ENCODE measurements at regions not wholly inside any gene's neighbourhood (a gene's known extent, or its start where the extent isn't known, plus 50 kb on each side); places are given as distances from the start of the nearest gene placed in this dataset.
"Not testable (repeated sequence)": the region's sequence is repeated elsewhere in the genome, so short reads cannot be mapped to it uniquely, and the experiment has no call there.

DNA sequence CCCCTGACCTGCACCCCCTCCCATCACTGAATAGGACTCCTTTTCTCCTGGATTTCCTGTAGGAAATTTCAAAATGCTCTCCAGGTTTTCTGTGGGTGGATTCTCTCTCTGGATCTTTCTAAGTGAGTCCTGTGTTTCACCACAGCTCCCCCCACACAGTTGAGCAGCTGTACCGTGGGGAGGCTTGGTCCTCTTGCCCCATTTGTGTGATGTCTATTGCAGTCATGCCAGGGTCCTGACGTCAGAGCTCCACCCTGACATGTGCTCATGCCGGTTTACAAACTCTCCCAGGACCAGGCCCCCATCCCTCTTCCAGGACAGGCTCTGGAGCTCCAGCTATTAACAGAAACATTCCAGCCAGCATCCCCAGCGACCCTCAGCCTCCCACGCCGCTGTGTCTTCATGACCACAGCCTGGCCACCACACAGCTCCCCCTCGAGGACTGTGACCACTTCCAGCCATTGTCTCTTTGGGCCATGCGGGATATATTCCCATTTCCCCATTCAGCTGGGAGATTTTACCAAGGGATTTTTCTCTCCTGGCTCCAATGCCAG is 185.3 kb downstream of the LMLN start:
- not testable (repeated sequence) for H3K4ac ChIP-seq (ENCODE audit: low read depth, low read length); H2BK20ac ChIP-seq (ENCODE audit: low read depth, low read length, poor library complexity, severe bottlenecking); H2BK5ac ChIP-seq (ENCODE audit: insufficient read length, low read length); H3K9ac ChIP-seq (ENCODE audit: extremely low read depth, insufficient read length, low read length); H3K79me2 ChIP-seq (ENCODE audit: insufficient read depth, low read length); H3K4me1 Mint-ChIP-seq; H3K4me2 ChIP-seq (ENCODE audit: insufficient read depth, insufficient read length, low read length); H2AFZ ChIP-seq (ENCODE audit: low read length); H3K23ac ChIP-seq (ENCODE audit: insufficient read length, low read depth, low read length); H3K23me2 ChIP-seq (ENCODE audit: insufficient read length, low read depth, low read length, poor library complexity, severe bottlenecking); H3K9me3 ChIP-seq (ENCODE audit: control insufficient read depth, low read depth, low read length); H3K27ac ChIP-seq (ENCODE audit: insufficient read length, low read depth, low read length); H4K5ac ChIP-seq (ENCODE audit: insufficient read length, low read depth, low read length); H3K56ac ChIP-seq (ENCODE audit: insufficient read length, low read depth, low read length); H4K91ac ChIP-seq (ENCODE audit: insufficient read length, low read depth, low read length); H4K20me1 ChIP-seq (ENCODE audit: control insufficient read depth, insufficient read depth, insufficient read length); H4K8ac ChIP-seq (replicated peaks; ENCODE audit: insufficient read length, low read depth, low read length); H3K36me3 Mint-ChIP-seq (ENCODE audit: insufficient read depth in 1 of 3, low read depth in 3 of 3); H3K18ac ChIP-seq (ENCODE audit: insufficient read length, low read depth, low read length); H2BK15ac ChIP-seq (ENCODE audit: low read depth, low read length); H3T11ph ChIP-seq (ENCODE audit: low read length); H2BK120ac ChIP-seq (ENCODE audit: low read depth, low read length, poor library complexity, severe bottlenecking); H3K4me3 Mint-ChIP-seq; H3K79me1 ChIP-seq (ENCODE audit: insufficient read depth, low read depth, low read length, poor library complexity, severe bottlenecking); H2AK5ac ChIP-seq (ENCODE audit: insufficient read length, low read length); H3K4me1 ChIP-seq (ENCODE audit: insufficient read depth, low read length); H3K9me3 Mint-ChIP-seq; H2BK12ac ChIP-seq (ENCODE audit: insufficient read length, low read depth, low read length); DNase-seq; H3K27ac Mint-ChIP-seq; H3K27me3 ChIP-seq (ENCODE audit: insufficient read depth, low read length); H3K14ac ChIP-seq (ENCODE audit: insufficient read depth, low read length)
- no CpG with 5 or more reads among the region's 8 CpGs for WGBS (ENCODE audit: extremely low coverage, insufficient read length, low lambda C conversion rate)
- peaks cover 23% of the 10 kb centered on the region for H3K27me3 Mint-ChIP-seq (ENCODE audit: low read depth)

DNA sequence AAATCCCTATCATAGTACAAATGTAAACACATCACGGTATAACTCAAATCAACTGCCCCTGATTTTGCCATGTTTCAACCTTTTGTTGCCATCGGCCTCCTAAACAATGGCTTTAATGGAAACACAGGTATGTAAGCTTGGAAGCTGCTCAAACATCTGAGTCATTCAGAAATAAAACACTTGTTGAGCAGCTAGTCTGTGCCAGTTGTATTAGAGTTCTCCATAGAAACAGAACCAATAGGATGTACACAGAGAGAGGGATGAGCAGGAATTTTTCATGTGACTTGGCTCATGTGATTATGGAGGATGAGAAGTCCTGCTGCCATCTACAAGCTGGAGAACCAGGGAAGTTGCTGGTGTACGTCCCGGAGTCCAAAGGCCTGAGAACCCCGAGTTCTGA is 186.1 kb downstream of the LMLN start:
- DNase-seq, H3K9me3 Mint-ChIP-seq: not testable (repeated sequence)
- no CpG with 5 or more reads among the region's 5 CpGs for WGBS (ENCODE audit: extremely low coverage, insufficient read length, low lambda C conversion rate)

More for the DNA sequence above, 186.1 kb downstream of the LMLN start:
- not testable (repeated sequence) for H4K5ac ChIP-seq (ENCODE audit: insufficient read length, low read depth, low read length); H3T11ph ChIP-seq (ENCODE audit: low read length); H3K9ac ChIP-seq (ENCODE audit: extremely low read depth, insufficient read length, low read length); H3K79me2 ChIP-seq (ENCODE audit: insufficient read depth, low read length); H3K14ac ChIP-seq (ENCODE audit: insufficient read depth, low read length); H3K27ac Mint-ChIP-seq; H4K20me1 ChIP-seq (ENCODE audit: control insufficient read depth, insufficient read depth, insufficient read length); H3K23ac ChIP-seq (ENCODE audit: insufficient read length, low read depth, low read length); H2BK15ac ChIP-seq (ENCODE audit: low read depth, low read length); H3K9me3 ChIP-seq (ENCODE audit: control insufficient read depth, low read depth, low read length); H3K4me3 Mint-ChIP-seq; H2BK12ac ChIP-seq (ENCODE audit: insufficient read length, low read depth, low read length); H3K27ac ChIP-seq (ENCODE audit: insufficient read length, low read depth, low read length); H4K8ac ChIP-seq (replicated peaks; ENCODE audit: insufficient read length, low read depth, low read length); H3K4me1 Mint-ChIP-seq; H3K4ac ChIP-seq (ENCODE audit: low read depth, low read length); H3K18ac ChIP-seq (ENCODE audit: insufficient read length, low read depth, low read length); H3K4me2 ChIP-seq (ENCODE audit: insufficient read depth, insufficient read length, low read length); H3K4me1 ChIP-seq (ENCODE audit: insufficient read depth, low read length); H2BK5ac ChIP-seq (ENCODE audit: insufficient read length, low read length); H4K91ac ChIP-seq (ENCODE audit: insufficient read length, low read depth, low read length); H3K27me3 ChIP-seq (ENCODE audit: insufficient read depth, low read length); H2AK5ac ChIP-seq (ENCODE audit: insufficient read length, low read length); H2BK20ac ChIP-seq (ENCODE audit: low read depth, low read length, poor library complexity, severe bottlenecking); H2AFZ ChIP-seq (ENCODE audit: low read length); H3K23me2 ChIP-seq (ENCODE audit: insufficient read length, low read depth, low read length, poor library complexity, severe bottlenecking); H2BK120ac ChIP-seq (ENCODE audit: low read depth, low read length, poor library complexity, severe bottlenecking); H3K56ac ChIP-seq (ENCODE audit: insufficient read length, low read depth, low read length); H3K36me3 Mint-ChIP-seq (ENCODE audit: insufficient read depth in 1 of 3, low read depth in 3 of 3); H3K79me1 ChIP-seq (ENCODE audit: insufficient read depth, low read depth, low read length, poor library complexity, severe bottlenecking)
- peaks cover 23% of the 10 kb centered on the region for H3K27me3 Mint-ChIP-seq (ENCODE audit: low read depth)
